K562 (cell line): ENCODE measurements at regions not wholly inside any gene's neighbourhood (a gene's known extent, or its start where the extent isn't known, plus 50 kb on each side); places are given as distances from the start of the nearest gene placed in this dataset.

ENCODE experiments used
- ATAC-seq: fragments of 200-7000 bp; cut with Tn5 transposase; 3 replicates; pipeline ENCODE4 v1.9.1; 2020; ENCODE audit warnings: moderate library complexity
- BruUV-seq: library from RNA; stranded (reverse); fragments of 400-500 nt; replicated peaks from 2 replicates; lab custom pipeline; 2021; lab: Mats Ljungman, UMichigan
- CTCF ChIA-PET: fragments of 300-600 bp; formaldehyde crosslinking; extraction: SDS; loops from one replicate; lab custom pipeline; 2021; ENCODE audit warnings: low intra/inter-chr PET ratio; lab: Yijun Ruan, JAX
- POLR2A ChIA-PET: fragments of 300-600, 350-650 bp; sonication (Branson Sonifier 250); formaldehyde crosslinking; extraction: SDS; loops from one replicate; lab custom pipeline; 2021; ENCODE audit warnings: antibody characterized with exemption, inconsistent platforms; lab: Yijun Ruan, JAX
- DNase-seq, 4 experiments: peaks; one replicate each; pipeline versions ENCODE4 v3.0.0 to v3.0.0-alpha.2; 2011 to 2018; ENCODE audit warnings: low spot score in 3 of 4, mixed read lengths in 3 of 4; ENCODE audit errors: extremely low read depth in 1 of 4
- FAIRE-seq: peaks from 2 replicates; lab custom pipeline; 2011; peaks lifted over from hg19 to GRCh38; lab: Jason Lieb, UNC
- H2AFZ ChIP-seq: 2 replicates; pipeline ENCODE4 v1.6.0; 2011; ENCODE audit warnings: low read depth, low read length, control low read depth, inconsistent platforms
- H3K27ac ChIP-seq: fragments of 200-600 bp; 3 replicates; pipeline ENCODE4 v1.8.0; 2011; ENCODE audit warnings: low read depth, mild to moderate bottlenecking, control low read depth, inconsistent platforms, low read length, moderate library complexity, mixed read lengths; ENCODE audit errors: extremely low read depth
- H3K27me3 ChIP-seq, 2 experiments: fragments of 300-600 bp in 1 of 2; 2 replicates in 1 of 2; 3 replicates in 1 of 2; pipeline versions ENCODE4 v1.6.0 to v1.8.0; 2011; ENCODE audit warnings: inconsistent platforms in 2 of 2, low read length in 2 of 2, mild to moderate bottlenecking in 1 of 2, mixed read lengths in 1 of 2, moderate library complexity in 1 of 2; ENCODE audit not compliant: control insufficient read depth in 2 of 2, insufficient read depth in 2 of 2
- H3K36me3 ChIP-seq: fragments of 300-600 bp; 3 replicates; pipeline ENCODE4 v1.8.0; 2011; ENCODE audit warnings: mild to moderate bottlenecking, low read length, inconsistent platforms; ENCODE audit not compliant: control insufficient read depth, insufficient read depth
- H3K4me1 ChIP-seq, 2 experiments: fragments of 200-600 bp in 1 of 2; replicated peaks in 1 of 2; 2 replicates in 1 of 2; 3 replicates in 1 of 2; pipeline versions ENCODE4 v1.5.1 to v1.8.0; 2011; ENCODE audit warnings: inconsistent platforms in 2 of 2, low read length in 2 of 2, mild to moderate bottlenecking in 1 of 2, mixed read lengths in 1 of 2, moderate library complexity in 1 of 2; ENCODE audit not compliant: control insufficient read depth in 2 of 2, insufficient read depth in 2 of 2
- H3K4me2 ChIP-seq: 2 replicates; pipeline ENCODE4 v1.6.1; 2011; ENCODE audit warnings: low read length, control low read depth, inconsistent platforms, mixed read lengths; ENCODE audit not compliant: insufficient read depth
- H3K4me3 ChIP-seq: fragments of 200-600 bp; sonication (generic), shearing (Covaris generic); 2 replicates; pipeline ENCODE4 v1.5.1; 2016; ENCODE audit warnings: control low read depth, inconsistent platforms
- H3K79me2 ChIP-seq: fragments of 200-600 bp; 3 replicates; pipeline ENCODE4 v1.8.0; 2011; ENCODE audit warnings: low read length, inconsistent platforms; ENCODE audit not compliant: control insufficient read depth, insufficient read depth
- H3K9ac ChIP-seq, 2 experiments: 2 replicates each; pipeline versions ENCODE4 v1.6.0 to v1.6.1; 2011; ENCODE audit warnings: low read depth in 2 of 2, low read length in 2 of 2, control low read depth in 1 of 2, inconsistent platforms in 1 of 2, mild to moderate bottlenecking in 1 of 2, mixed read lengths in 1 of 2; ENCODE audit not compliant: insufficient read depth in 1 of 2
- H3K9me1 ChIP-seq: one replicate; pipeline ENCODE4 v1.6.0; 2011; ENCODE audit warnings: inconsistent platforms, mild to moderate bottlenecking, low read length, moderate library complexity; ENCODE audit not compliant: control insufficient read depth, insufficient read depth
- H3K9me3 ChIP-seq: replicated peaks from 2 replicates; pipeline ENCODE4 v1.5.1; 2011; ENCODE audit warnings: low read depth, low read length, inconsistent platforms; ENCODE audit not compliant: control insufficient read depth, insufficient read depth
- H4K20me1 ChIP-seq: replicated peaks from 2 replicates; pipeline ENCODE4 v1.6.1; 2011; ENCODE audit warnings: low read length, inconsistent platforms, mixed read lengths; ENCODE audit not compliant: control insufficient read depth, insufficient read depth
- BRCA1 ChIP-seq, 2 experiments: fragments of 450-650 bp in 1 of 2; sonication (generic) in 1 of 2; formaldehyde crosslinking in 1 of 2; IDR thresholded peaks; 2 replicates each; pipeline versions ENCODE4 v1.5.0 to v1.6.1; 2017 to 2020; ENCODE audit warnings: mild to moderate bottlenecking in 1 of 2, missing genetic modification reagents in 1 of 2
- CCNT2 ChIP-seq: IDR thresholded peaks from 2 replicates; pipeline ENCODE4 v1.6.1; 2011; ENCODE audit warnings: borderline replicate concordance, low read depth, mild to moderate bottlenecking, moderate library complexity, mixed read lengths, low read length; ENCODE audit not compliant: insufficient read length; ENCODE audit errors: extremely low read depth
- CLOCK ChIP-seq: fragments of 250-450 bp; sonication (Bioruptor Pico); IDR thresholded peaks from 2 replicates; pipeline ENCODE4 v1.4.0; 2020; ENCODE audit warnings: mild to moderate bottlenecking, moderate library complexity, borderline replicate concordance
- CREB1 ChIP-seq, 2 experiments: sonication (generic) in 1 of 2; formaldehyde crosslinking in 1 of 2; IDR thresholded peaks; 2 replicates each; pipeline versions ENCODE4 v1.6.1 to v1.8.0; 2012 to 2022; ENCODE audit warnings: inconsistent platforms in 1 of 2, mild to moderate bottlenecking in 1 of 2, missing genetic modification reagents in 1 of 2, moderate library complexity in 1 of 2
- CREB3 ChIP-seq: fragments of 450-650 bp; conservative IDR thresholded peaks from 2 replicates; pipeline ENCODE4 v1.6.1; 2016; ENCODE audit warnings: missing genetic modification characterization, low read depth, mild to moderate bottlenecking, missing compliant biosample characterization, moderate library complexity
- CREBBP ChIP-seq: IDR thresholded peaks from one replicate; pipeline ENCODE4 v1.6.1; 2012; ENCODE audit warnings: low read depth, mild to moderate bottlenecking, control low read depth, inconsistent platforms, low read length
- MAX ChIP-seq: sonication (generic); formaldehyde crosslinking; IDR thresholded peaks from 2 replicates; pipeline ENCODE4 v1.9.0; 2022; ENCODE audit warnings: mild to moderate bottlenecking, missing genetic modification reagents
- NUFIP1 ChIP-seq: fragments of 450-650 bp; IDR thresholded peaks from 2 replicates; pipeline ENCODE4 v1.6.1; 2018; ENCODE audit not compliant: partially characterized antibody
- PCBP1 ChIP-seq: fragments of 200-400 bp; formaldehyde crosslinking; IDR thresholded peaks from 2 replicates; pipeline ENCODE4 v1.6.1; 2018; ENCODE audit warnings: mild to moderate bottlenecking, low read depth, low read length; ENCODE audit not compliant: poor library complexity, severe bottlenecking
- POLR2A ChIP-seq: fragments of 450-650 bp; conservative IDR thresholded peaks from 2 replicates; pipeline ENCODE4 v1.6.1; 2016
- POLR2AphosphoS5 ChIP-seq: IDR thresholded peaks from 2 replicates; pipeline ENCODE4 v1.6.1; 2011; ENCODE audit warnings: mild to moderate bottlenecking, low read depth, low read length, moderate library complexity; ENCODE audit not compliant: control insufficient read depth, insufficient read depth
- SMARCA4 ChIP-seq: fragments of 450-650 bp; IDR thresholded peaks from 2 replicates; pipeline ENCODE4 v1.6.1; 2016
- SMARCE1 ChIP-seq: fragments of 450-650 bp; IDR thresholded peaks from 2 replicates; pipeline ENCODE4 v1.7.1; 2016; ENCODE audit warnings: mild to moderate bottlenecking
- ZNF398 ChIP-seq: fragments of 250-450 bp; sonication (Bioruptor Pico); IDR thresholded peaks from 2 replicates; pipeline ENCODE4 v1.8.0; 2021; ENCODE audit warnings: moderate library complexity, mild to moderate bottlenecking, inconsistent platforms
- ZNF707 ChIP-seq: fragments of 250-450 bp; sonication (Bioruptor Pico); conservative IDR thresholded peaks from 2 replicates; pipeline ENCODE4 v1.8.0; 2022; ENCODE audit warnings: inconsistent platforms, mild to moderate bottlenecking, moderate library complexity
- ZNF778 ChIP-seq: fragments of 450-650 bp; formaldehyde crosslinking; IDR thresholded peaks from 2 replicates; pipeline ENCODE4 v1.4.0; 2020; ENCODE audit warnings: mild to moderate bottlenecking, moderate library complexity
- WGBS: fragments of 100-300 bp; shearing (Covaris generic); methylation state at CpG from one replicate; pipeline ENCODE4 v1.1.6; 2016; ENCODE audit warnings: low coverage, mixed read lengths; ENCODE audit not compliant: insufficient coverage; ENCODE audit errors: missing lambda C conversion rate; 5-methylcytosine and 5-hydroxymethylcytosine counted together
- in situ Hi-C: fragments of 300-500 bp; cut with MboI; formaldehyde crosslinking; loops from 4 replicates; pipeline ENCODE4 v1.15.0; 2018; ENCODE audit warnings: inconsistent platforms, mixed read lengths
- intact Hi-C: fragments of 100-400 bp; cut with micrococcal nuclease; formaldehyde crosslinking; loops from 2 replicates; pipeline ENCODE4 v1.14.2; 2022

- TF ChIP-seq CLOCK: no peak
These were observed 366.1 kb upstream of the MAGEB16 start (continued) for GRCh38 chrX:35432056-35432455.

GRCh38 chrX:35439034-35439660 is 359.0 kb upstream of the MAGEB16 start:
- H2AFZ ChIP-seq: no peak overlapping the region
- no TSS peak for BruUV-seq
- WGBS: 0% methylated on average over 3 of the region's 3 CpGs
- no peaks in the 10 kb centered on the region for H3K9me1 ChIP-seq
- H3K79me2 ChIP-seq: no peaks in the 10 kb centered on the region
- DNase-seq (no peak), ATAC-seq (no peak), FAIRE-seq (no peak)
- no peaks in the 10 kb centered on the region for H4K20me1 ChIP-seq
- H3K9ac ChIP-seq: no peak overlapping the region
- no peaks in the 10 kb centered on the region for H3K27me3 ChIP-seq
- H3K4me3 ChIP-seq: no peak overlapping the region
- intact Hi-C loops (no loop called here), in situ Hi-C loops (no loop called here)
- H3K9me3 ChIP-seq: no peaks in the 10 kb centered on the region
- H3K4me1 ChIP-seq: no peaks in the 10 kb centered on the region
- ChIA-PET CTCF (no interaction called here), POLR2A (no interaction called here)
- no peak overlapping the region for H3K27ac ChIP-seq
- no peak overlapping the region for H3K4me2 ChIP-seq
- no peaks in the 10 kb centered on the region for H3K36me3 ChIP-seq
- TF ChIP-seq SMARCA4: no peak
- TF ChIP-seq ZNF707 (CRISPR knock-in tag): no peak
- TF ChIP-seq CCNT2: no peak
- TF ChIP-seq ZNF778 (CRISPR knock-in tag): no peak
- no peak for TF ChIP-seq CREB3 (tag)
- no peak for TF ChIP-seq SMARCE1
- no peak for TF ChIP-seq ZNF398 (CRISPR knock-in tag)
- TF ChIP-seq POLR2AphosphoS5: no peak
- TF ChIP-seq CREB1 (IDR thresholded peaks at IDR 0.05): no peak
- no peak for TF ChIP-seq CREB1 (CRISPR knock-in tag; IDR thresholded peaks at IDR 0.05)
- no peak for TF ChIP-seq CREBBP
- no peak for TF ChIP-seq PCBP1
- no peak for TF ChIP-seq NUFIP1
- TF ChIP-seq MAX: no peak
- no peak for TF ChIP-seq POLR2A
- no peak for TF ChIP-seq BRCA1 (IDR thresholded peaks at IDR 0.05)
- no peak for TF ChIP-seq BRCA1 (CRISPR knock-in tag; IDR thresholded peaks at IDR 0.05)
